GM23338 (cell line): ENCODE measurements at regions not wholly inside any gene's neighbourhood (a gene's known extent, or its start where the extent isn't known, plus 50 kb on each side); places are given as distances from the start of the nearest gene placed in this dataset.

Source experiments
- ATAC-seq: fragments of 200-7000 bp; cut with Tn5 transposase; 3 replicates; pipeline ENCODE4 v1.9.1; 2020
- DNase-seq: peaks from one replicate; pipeline ENCODE4 v3.0.0-alpha.2; 2015; ENCODE audit warnings: low spot score
- H2AFZ ChIP-seq: fragments of 200-600 bp; sonication (generic); 2 replicates; pipeline ENCODE4 v1.8.0; 2016; ENCODE audit warnings: antibody characterized with exemption, mild to moderate bottlenecking, moderate library complexity
- H3F3A ChIP-seq: fragments of 200-600 bp; sonication (generic); replicated peaks from 2 replicates; pipeline ENCODE4 v1.8.0; 2017; ENCODE audit warnings: antibody characterized with exemption, mixed run types, low read depth
- H3K27ac ChIP-seq: fragments of 200-600 bp; sonication (generic); 2 replicates; pipeline ENCODE4 v1.6.1; 2016; ENCODE audit warnings: low read depth
- H3K27me3 ChIP-seq: fragments of 200-600 bp; sonication (generic); 2 replicates; pipeline ENCODE4 v1.8.0; 2016; ENCODE audit warnings: mild to moderate bottlenecking, mixed run types, moderate library complexity; ENCODE audit not compliant: insufficient read depth
- H3K36me3 ChIP-seq: fragments of 200-600 bp; sonication (generic); 2 replicates; pipeline ENCODE4 v1.8.0; 2016; ENCODE audit warnings: mild to moderate bottlenecking; ENCODE audit not compliant: insufficient read depth
- H3K4me1 ChIP-seq: fragments of 200-600 bp; sonication (generic); 2 replicates; pipeline ENCODE4 v1.8.0; 2016; ENCODE audit warnings: mild to moderate bottlenecking, moderate library complexity; ENCODE audit not compliant: insufficient read depth
- H3K4me2 ChIP-seq: fragments of 200-600 bp; sonication (generic); 2 replicates; pipeline ENCODE4 v1.7.1; 2017; ENCODE audit warnings: mixed run types
- H3K4me3 ChIP-seq: fragments of 200-600 bp; sonication (generic); 2 replicates; pipeline ENCODE4 v1.6.1; 2016; ENCODE audit warnings: mixed run types
- H3K79me2 ChIP-seq: fragments of 200-600 bp; sonication (generic); replicated peaks from 2 replicates; pipeline ENCODE4 v1.8.0; 2017; ENCODE audit warnings: mild to moderate bottlenecking; ENCODE audit not compliant: insufficient read depth
- H3K9me2 ChIP-seq: fragments of 200-600 bp; sonication (generic); 2 replicates; pipeline ENCODE4 v1.8.0; 2017; ENCODE audit not compliant: insufficient read depth
- H4K20me1 ChIP-seq: fragments of 200-600 bp; sonication (generic); replicated peaks from 2 replicates; pipeline ENCODE4 v1.8.0; 2017; ENCODE audit warnings: mild to moderate bottlenecking; ENCODE audit not compliant: insufficient read depth
- H3K27ac Mint-ChIP-seq: 2 replicates; pipeline ENCODE4 v1.8.0; 2020; ENCODE audit warnings: inconsistent platforms, mild to moderate bottlenecking, moderate library complexity, mixed read lengths
- H3K27me3 Mint-ChIP-seq: 3 replicates; pipeline ENCODE4 v1.8.0; 2022; ENCODE audit warnings: low read depth, mild to moderate bottlenecking, moderate library complexity, mixed read lengths, inconsistent platforms; ENCODE audit not compliant: insufficient read depth, poor library complexity
- H3K36me3 Mint-ChIP-seq: 3 replicates; pipeline ENCODE4 v1.8.0; 2021; ENCODE audit warnings: low read depth, mild to moderate bottlenecking, inconsistent platforms, moderate library complexity, mixed read lengths
- H3K4me1 Mint-ChIP-seq: 3 replicates; pipeline ENCODE4 v1.8.0; 2020; ENCODE audit warnings: mild to moderate bottlenecking, inconsistent platforms, mixed read lengths
- H3K4me3 Mint-ChIP-seq: 3 replicates; pipeline ENCODE4 v1.8.0; 2021; ENCODE audit warnings: moderate library complexity, mild to moderate bottlenecking, inconsistent platforms, mixed read lengths
- H3K9me3 Mint-ChIP-seq: 3 replicates; pipeline ENCODE4 v1.8.0; 2020; ENCODE audit warnings: moderate library complexity, mild to moderate bottlenecking, inconsistent platforms, mixed read lengths
- CTCF ChIP-seq, 2 experiments: fragments of 200-600 bp in 1 of 2; sonication (generic) in 1 of 2; conservative IDR thresholded peaks; 2 replicates each; pipeline versions ENCODE4 v1.5.1 to v1.6.1; 2016 to 2017; ENCODE audit warnings: antibody characterized with exemption in 2 of 2, low read depth in 2 of 2, mild to moderate bottlenecking in 2 of 2, moderate library complexity in 1 of 2
- ETS1 ChIP-seq: IDR thresholded peaks from 2 replicates; pipeline ENCODE4 v1.6.1; 2016; ENCODE audit warnings: antibody characterized with exemption
- EZH2 ChIP-seq: fragments of 200-600 bp; sonication (generic); IDR thresholded peaks from one replicate; pipeline ENCODE4 v1.8.0; 2017; ENCODE audit warnings: antibody characterized with exemption, mild to moderate bottlenecking, low read depth; ENCODE audit not compliant: unreplicated experiment
- EZH2phosphoT487 ChIP-seq: fragments of 200-600 bp; sonication (generic); IDR thresholded peaks from one replicate; pipeline ENCODE4 v1.8.1; 2018; ENCODE audit warnings: antibody characterized with exemption; ENCODE audit not compliant: unreplicated experiment
- JUNB ChIP-seq: IDR thresholded peaks from one replicate; pipeline ENCODE4 v1.6.1; 2016; ENCODE audit warnings: antibody characterized with exemption; ENCODE audit not compliant: unreplicated experiment
- NANOG ChIP-seq: IDR thresholded peaks from 2 replicates; pipeline ENCODE4 v1.6.1; 2016; ENCODE audit warnings: antibody characterized with exemption, borderline replicate concordance
- POLR2AphosphoS5 ChIP-seq: IDR thresholded peaks from 2 replicates; pipeline ENCODE4 v1.6.1; 2016; ENCODE audit warnings: antibody characterized with exemption, low read depth
- STAT1 ChIP-seq: IDR thresholded peaks from one replicate; pipeline ENCODE4 v1.6.1; 2016; ENCODE audit warnings: antibody characterized with exemption; ENCODE audit not compliant: unreplicated experiment
- ZNF331 ChIP-seq: fragments of 250-450 bp; sonication (Bioruptor Pico); IDR thresholded peaks from 2 replicates; pipeline ENCODE4 v1.5.0; 2020; ENCODE audit warnings: low read depth, mild to moderate bottlenecking, moderate library complexity
- ZNF462 ChIP-seq: fragments of 250-450 bp; sonication (Bioruptor Pico); IDR thresholded peaks from 2 replicates; pipeline ENCODE4 v1.5.0; 2020; ENCODE audit warnings: mild to moderate bottlenecking, moderate library complexity

- TF ChIP-seq ETS1 = no peak
- TF ChIP-seq ZNF462 (CRISPR knock-in tag) = no peak
- TF ChIP-seq EZH2phosphoT487 = no peak
- TF ChIP-seq ZNF331 = no peak
- no peak for TF ChIP-seq NANOG
Measured at GRCh38 chr1:94315552-94316116, 78.2 kb upstream of the ARHGAP29 start (continued).

GRCh38 chr1:94314222-94314858 is 77.0 kb upstream of the ARHGAP29 start:
- peak overlapping the region; percentile 60; the same call in 1 of the 2 replicates for H2AFZ ChIP-seq
- no peak for DNase-seq
- H3K4me1 ChIP-seq = peaks cover 14% of the 10 kb centered on the region
- H3K9me2 ChIP-seq = peaks cover 11% of the 10 kb centered on the region
- ATAC-seq = no peak
- H3K4me2 ChIP-seq = no peak overlapping the region
- Mint-ChIP-seq H3K4me3 (no peak overlapping the region), H3K4me1 (peaks cover 20% of the 10 kb centered on the region), H3K27me3 (peaks cover 3% of the 10 kb centered on the region), H3K36me3 (no peaks in the 10 kb centered on the region), H3K9me3 (no peaks in the 10 kb centered on the region), H3K27ac (no peak overlapping the region)
- no peaks in the 10 kb centered on the region for H3K36me3 ChIP-seq
- H3K79me2 ChIP-seq = no peaks in the 10 kb centered on the region
- no peaks in the 10 kb centered on the region for H4K20me1 ChIP-seq
- no peaks in the 10 kb centered on the region; the same call in 1 of the 2 replicates for H3F3A ChIP-seq
- no peak overlapping the region for H3K27ac ChIP-seq
- H3K4me3 ChIP-seq = no peak overlapping the region
- H3K27me3 ChIP-seq = no peaks in the 10 kb centered on the region
- TF ChIP-seq ZNF331 (no peak), ETS1 (no peak), STAT1 (no peak), POLR2AphosphoS5 (no peak), EZH2 (no peak), JUNB (no peak), NANOG (no peak), CTCF (conservative IDR thresholded peaks at IDR 0.05; ENCODE audit: low read depth in 2 of 2) (no peak)
